Aorta (tissue), 5 donors: ENCODE measurements at regions not wholly inside any gene's neighbourhood (a gene's known extent, or its start where the extent isn't known, plus 50 kb on each side); places are given as distances from the start of the nearest gene placed in this dataset.

Experiments used
- ATAC-seq: fragments of 200-7000 bp; cut with Tn5 transposase; one replicate; pipeline ENCODE4 v1.9.1; 2022; ENCODE audit warnings: moderate library complexity; ENCODE audit not compliant: low FRiP score
- DNase-seq, 2 donors: peaks; one replicate each; pipeline ENCODE4 v3.0.0-alpha.2; 2020
- H3K27ac ChIP-seq, 2 donors: one replicate each; pipeline ENCODE4 v1.5.1; 2013; ENCODE audit warnings: low read length in 2 of 2, mild to moderate bottlenecking in 2 of 2, moderate library complexity in 2 of 2, control low read depth in 1 of 2, inconsistent platforms in 1 of 2, low read depth in 1 of 2
- H3K27me3 ChIP-seq, 2 donors: one replicate each; pipeline ENCODE4 v1.6.1; 2013; ENCODE audit warnings: control low read depth in 1 of 2, low read length in 1 of 2, mild to moderate bottlenecking in 1 of 2, moderate library complexity in 1 of 2; ENCODE audit not compliant: insufficient read depth in 2 of 2, control insufficient read depth in 1 of 2
- H3K36me3 ChIP-seq, 2 donors: one replicate each; pipeline ENCODE4 v1.6.1; 2013; ENCODE audit warnings: control low read depth in 1 of 2, low read length in 1 of 2, mild to moderate bottlenecking in 1 of 2; ENCODE audit not compliant: insufficient read depth in 2 of 2, control insufficient read depth in 1 of 2
- H3K4me1 ChIP-seq, 2 donors: one replicate each; pipeline ENCODE4 v1.6.1; 2013; ENCODE audit warnings: low read length in 2 of 2, control low read depth in 1 of 2, mild to moderate bottlenecking in 1 of 2, moderate library complexity in 1 of 2; ENCODE audit not compliant: insufficient read depth in 2 of 2, control insufficient read depth in 1 of 2
- H3K4me3 ChIP-seq, 2 donors: one replicate each; pipeline ENCODE4 v1.5.1; 2013; ENCODE audit warnings: low read length in 2 of 2, control low read depth in 1 of 2, mild to moderate bottlenecking in 1 of 2
- H3K9me3 ChIP-seq: one replicate; pipeline ENCODE4 v1.6.1; 2013; ENCODE audit warnings: mild to moderate bottlenecking, low read length; ENCODE audit not compliant: control insufficient read depth
- WGBS, 2 donors: extraction: QIAGEN DNeasy Blood & Tissue Kit; methylation state at CpG; one replicate each; pipeline ENCODE4 v1.1.7; 2013; 5-methylcytosine and 5-hydroxymethylcytosine counted together
- intact Hi-C, 2 donors: fragments of 100-400 bp; cut with DNase I; formaldehyde crosslinking; loops; one replicate each; pipeline versions ENCODE4 v1.14.2 to v1.15.0; 2022
- donor health status: healthy with polysubstance abuse.
- donor health status: Bipolar disorder and iron deficiency.
- donor health status: DM: no; HTN: no; CAD: no.
- donor health status: DM: no; HTN: no; CAD: no.
- donor health status: DM: yes; HTN: yes; CAD: no.

GRCh38 chr6:43921039-43921438 lies 151.0 kb downstream of the VEGFA start:
- DNase-seq (peak; percentile 11 to 63), ATAC-seq (no peak)
- H3K4me1 ChIP-seq = no peaks in the 10 kb centered on the region
- no peaks in the 10 kb centered on the region for H3K27me3 ChIP-seq
- intact Hi-C loops = no loop called here
- no peaks in the 10 kb centered on the region for H3K9me3 ChIP-seq
- WGBS, 2 donors = 93 to 96% methylated on average over 9 of the region's 9 CpGs
- H3K27ac ChIP-seq = no peak overlapping the region
- H3K36me3 ChIP-seq = no peaks in the 10 kb centered on the region
- no peak overlapping the region for H3K4me3 ChIP-seq

GRCh38 chr6:43919774-43920173 lies 149.8 kb downstream of the VEGFA start:
- Histone ChIP-seq H3K9me3 (no peaks in the 10 kb centered on the region), H3K27ac (no peak overlapping the region), H3K4me3 (no peak overlapping the region), H3K27me3 (no peaks in the 10 kb centered on the region), H3K4me1 (no peaks in the 10 kb centered on the region), H3K36me3 (no peaks in the 10 kb centered on the region)
- no peak for ATAC-seq
- DNase-seq = no peak
- 61 to 73% methylated on average over 2 of the region's 2 CpGs for WGBS, 2 donors
- intact Hi-C loops = no loop called here

DNA sequence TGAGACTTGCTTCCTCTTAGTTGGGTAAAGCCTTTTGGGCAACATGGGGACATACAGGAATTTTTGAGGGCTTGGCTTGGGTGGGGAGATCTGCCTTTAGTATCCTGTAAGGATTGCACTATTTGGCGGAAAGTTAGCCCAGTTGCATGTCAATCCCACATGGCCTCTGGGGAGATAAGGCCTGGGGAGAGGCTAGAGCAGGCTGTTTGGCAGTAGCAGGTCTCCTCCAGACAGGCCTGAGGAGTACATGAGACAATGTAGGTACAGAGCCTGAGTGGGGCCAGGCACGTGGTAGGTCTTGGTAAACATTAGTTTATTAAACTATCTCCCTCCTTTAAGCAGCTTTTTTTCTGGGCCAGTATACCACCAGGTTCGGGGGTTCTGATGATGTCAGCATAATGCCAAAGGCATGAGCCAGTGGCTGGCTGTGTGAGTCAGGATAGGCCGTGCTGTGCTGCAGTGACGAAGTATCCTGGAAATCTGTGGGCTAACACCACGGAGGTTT lies 147.9 kb downstream of the VEGFA start:
- Histone ChIP-seq H3K27ac (no peak overlapping the region), H3K27me3 (no peaks in the 10 kb centered on the region), H3K4me1 (no peaks in the 10 kb centered on the region), H3K4me3 (no peak overlapping the region), H3K36me3 (no peaks in the 10 kb centered on the region), H3K9me3 (no peaks in the 10 kb centered on the region)
- intact Hi-C loops = no loop called here
- WGBS, 2 donors = 89 to 90% methylated on average over 6 of the region's 6 CpGs
- no peak for DNase-seq
- no peak for ATAC-seq

- DNase-seq (no peak), ATAC-seq (peak; percentile 31)
- Histone ChIP-seq H3K9me3 (no peaks in the 10 kb centered on the region), H3K4me3 (no peak overlapping the region), H3K27ac (no peak overlapping the region), H3K27me3 (no peaks in the 10 kb centered on the region), H3K36me3 (no peaks in the 10 kb centered on the region), H3K4me1 (no peaks in the 10 kb centered on the region)
- 93 to 94% methylated on average over 12 of the region's 12 CpGs for WGBS, 2 donors
- intact Hi-C loops = no loop called here
These were observed 147.2 kb downstream of the VEGFA start for GRCh38 chr6:43916924-43917877.

DNA sequence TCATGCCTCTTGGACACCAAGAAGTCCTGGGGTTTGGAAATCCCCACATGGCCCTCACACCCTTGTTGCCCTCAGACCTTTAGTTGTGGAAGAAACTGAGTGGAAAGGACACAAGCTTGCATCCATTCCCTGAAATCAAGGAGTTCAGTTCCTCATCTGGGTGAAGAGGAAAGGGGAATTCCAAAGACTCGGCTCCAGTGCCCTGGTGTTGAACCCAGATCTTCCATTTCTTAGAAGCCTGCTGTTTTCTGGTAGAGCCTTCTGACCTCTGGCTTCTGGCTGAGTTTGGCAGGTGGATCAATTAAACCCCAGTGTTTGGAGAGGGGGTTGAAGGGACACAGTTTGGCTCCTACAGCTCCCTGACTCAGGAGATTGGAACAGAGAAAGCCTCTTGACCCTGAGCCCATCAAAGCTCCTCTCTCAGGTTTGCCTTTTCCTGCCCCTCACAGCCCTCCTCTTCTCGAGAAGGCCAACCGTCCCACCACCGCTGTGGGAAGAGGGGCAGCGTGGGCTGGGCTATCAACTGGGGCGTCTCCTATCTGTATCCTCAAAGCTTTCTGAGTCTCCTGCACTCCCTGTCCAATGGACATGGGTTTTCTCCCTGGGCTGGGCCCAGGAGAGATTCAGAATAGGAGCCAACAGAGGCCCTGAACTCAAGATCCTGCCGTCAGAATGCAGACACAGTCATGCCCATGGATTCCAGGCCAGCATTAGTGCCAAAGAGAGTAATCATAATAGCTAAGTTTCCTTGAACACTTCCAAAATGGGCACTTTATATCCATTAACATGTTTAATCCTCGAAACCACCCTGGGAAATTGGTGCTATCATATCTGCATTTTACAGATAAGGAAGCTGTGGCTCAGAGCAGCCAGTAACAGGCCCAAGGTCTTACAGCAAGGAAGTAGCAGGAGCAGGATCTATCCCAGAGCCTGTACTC lies 146.2 kb downstream of the VEGFA start:
- Histone ChIP-seq H3K27ac (no peak overlapping the region), H3K4me1 (no peaks in the 10 kb centered on the region), H3K36me3 (no peaks in the 10 kb centered on the region), H3K27me3 (no peaks in the 10 kb centered on the region), H3K9me3 (no peaks in the 10 kb centered on the region), H3K4me3 (no peak overlapping the region)
- intact Hi-C loops = no loop called here
- DNase-seq (no peak), ATAC-seq (no peak)
- 76 to 77% methylated on average over 8 of the region's 8 CpGs for WGBS, 2 donors

- ATAC-seq (no peak), DNase-seq (no peak)
- 95 to 96% methylated on average over 7 of the region's 7 CpGs for WGBS, 2 donors
- no peaks in the 10 kb centered on the region for H3K9me3 ChIP-seq
- H3K27me3 ChIP-seq = no peaks in the 10 kb centered on the region
- no peak overlapping the region for H3K4me3 ChIP-seq
- no peaks in the 10 kb centered on the region for H3K4me1 ChIP-seq
- no peaks in the 10 kb centered on the region for H3K36me3 ChIP-seq
- no peak overlapping the region for H3K27ac ChIP-seq
- intact Hi-C loops = no loop called here
These were observed 145.3 kb downstream of the VEGFA start for GRCh38 chr6:43915208-43915869.

DNA sequence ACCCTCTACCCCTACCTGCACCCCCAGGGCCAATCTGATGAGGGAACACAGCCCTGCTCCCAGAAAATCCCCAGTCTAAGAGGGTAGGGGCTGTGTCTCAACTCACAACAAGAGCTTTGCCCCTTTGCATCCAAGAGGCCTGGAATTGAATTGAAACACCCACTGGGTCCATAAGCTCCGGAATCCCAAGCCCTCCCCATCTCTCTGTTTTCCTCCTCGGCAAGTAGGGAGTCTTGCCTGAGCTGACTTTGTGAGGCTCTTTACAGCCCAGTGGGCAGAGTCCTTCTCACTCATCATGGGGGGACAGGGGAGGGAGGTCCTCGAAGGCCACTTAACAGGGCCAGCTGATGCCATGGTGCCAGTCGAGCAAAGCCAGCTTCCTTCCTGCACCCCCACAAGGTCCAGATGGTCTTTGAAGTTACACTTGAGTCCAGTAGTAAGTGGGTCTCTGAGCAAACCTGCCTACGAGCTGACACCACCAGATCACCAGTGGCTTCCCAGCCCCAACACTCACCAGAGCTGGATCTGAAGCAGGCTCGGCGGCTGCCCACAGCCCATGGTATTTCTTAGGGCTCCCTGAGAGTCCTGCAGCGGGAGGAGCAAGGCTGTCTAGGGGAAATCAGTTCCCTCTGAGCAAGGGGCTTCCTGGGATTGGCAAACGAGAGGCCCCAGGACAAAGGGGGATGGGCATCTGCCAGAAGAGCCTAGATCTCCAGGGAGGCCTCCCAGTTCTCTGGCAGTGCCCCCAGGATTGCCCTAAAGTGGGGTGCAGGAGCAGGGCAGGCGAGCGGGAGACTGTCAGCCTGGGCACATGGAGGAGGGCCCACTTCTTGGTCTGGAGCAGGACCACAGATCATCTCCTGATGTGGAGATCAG lies 144.5 kb downstream of the VEGFA start:
- intact Hi-C loops = no loop called here
- Histone ChIP-seq H3K27ac (no peak overlapping the region), H3K36me3 (no peaks in the 10 kb centered on the region), H3K4me1 (no peaks in the 10 kb centered on the region), H3K9me3 (no peaks in the 10 kb centered on the region), H3K4me3 (no peak overlapping the region), H3K27me3 (no peaks in the 10 kb centered on the region)
- DNase-seq = no peak
- WGBS, 2 donors = 94 to 96% methylated on average over 11 of the region's 11 CpGs
- no peak for ATAC-seq
